C4-2B (cell line): ENCODE measurements at regions not wholly inside any gene's neighbourhood (a gene's known extent, or its start where the extent isn't known, plus 50 kb on each side); places are given as distances from the start of the nearest gene placed in this dataset.

ENCODE experiments used
- H3K27ac ChIP-seq: fragments of 450-650 bp; 2 replicates; pipeline ENCODE4 v1.5.1; 2017
- ZFX ChIP-seq: fragments of 450-650 bp; IDR thresholded peaks from 2 replicates; pipeline ENCODE4 v1.6.1; 2017
- TF ChIP-seq, protein P1 (sequence below): fragments of 450-650 bp; conservative IDR thresholded peaks from 2 replicates; pipeline ENCODE4 v1.5.1; 2017; ENCODE audit warnings: mild to moderate bottlenecking

DNA sequence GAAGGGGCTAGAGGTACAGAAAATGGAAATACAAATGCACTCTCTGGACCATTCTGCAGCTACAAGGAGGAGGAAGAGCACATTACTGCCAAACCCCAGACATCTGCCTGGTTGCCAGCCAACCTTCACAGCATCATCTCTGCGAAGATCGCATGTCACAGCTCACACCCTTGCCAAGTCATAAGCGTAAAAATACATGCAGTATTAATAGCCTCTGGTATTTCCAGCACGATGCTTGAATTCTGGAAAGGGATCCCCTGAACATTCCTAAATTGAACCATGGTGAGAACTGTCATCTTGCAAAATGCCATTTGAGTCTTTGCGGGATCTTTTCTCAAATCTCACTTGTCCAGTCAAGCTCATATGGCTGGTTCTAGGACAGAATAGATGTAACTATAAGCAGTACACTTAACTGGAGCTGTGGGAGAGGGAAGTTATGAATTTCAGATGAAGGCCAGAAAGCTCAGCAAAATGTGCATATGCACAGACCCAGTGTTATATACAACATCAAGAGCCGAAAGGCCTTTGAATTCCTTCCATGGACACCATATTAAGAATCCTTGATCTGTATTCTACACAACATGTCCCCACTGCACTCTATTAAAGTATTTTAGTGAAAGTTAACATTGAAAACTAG lies 211.6 kb downstream of the DUSP6 start:
- no peak for TF ChIP-seq ZFX
- TF ChIP-seq, protein P1, sequence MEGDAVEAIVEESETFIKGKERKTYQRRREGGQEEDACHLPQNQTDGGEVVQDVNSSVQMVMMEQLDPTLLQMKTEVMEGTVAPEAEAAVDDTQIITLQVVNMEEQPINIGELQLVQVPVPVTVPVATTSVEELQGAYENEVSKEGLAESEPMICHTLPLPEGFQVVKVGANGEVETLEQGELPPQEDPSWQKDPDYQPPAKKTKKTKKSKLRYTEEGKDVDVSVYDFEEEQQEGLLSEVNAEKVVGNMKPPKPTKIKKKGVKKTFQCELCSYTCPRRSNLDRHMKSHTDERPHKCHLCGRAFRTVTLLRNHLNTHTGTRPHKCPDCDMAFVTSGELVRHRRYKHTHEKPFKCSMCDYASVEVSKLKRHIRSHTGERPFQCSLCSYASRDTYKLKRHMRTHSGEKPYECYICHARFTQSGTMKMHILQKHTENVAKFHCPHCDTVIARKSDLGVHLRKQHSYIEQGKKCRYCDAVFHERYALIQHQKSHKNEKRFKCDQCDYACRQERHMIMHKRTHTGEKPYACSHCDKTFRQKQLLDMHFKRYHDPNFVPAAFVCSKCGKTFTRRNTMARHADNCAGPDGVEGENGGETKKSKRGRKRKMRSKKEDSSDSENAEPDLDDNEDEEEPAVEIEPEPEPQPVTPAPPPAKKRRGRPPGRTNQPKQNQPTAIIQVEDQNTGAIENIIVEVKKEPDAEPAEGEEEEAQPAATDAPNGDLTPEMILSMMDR = no peak
- H3K27ac ChIP-seq = no peak overlapping the region

DNA sequence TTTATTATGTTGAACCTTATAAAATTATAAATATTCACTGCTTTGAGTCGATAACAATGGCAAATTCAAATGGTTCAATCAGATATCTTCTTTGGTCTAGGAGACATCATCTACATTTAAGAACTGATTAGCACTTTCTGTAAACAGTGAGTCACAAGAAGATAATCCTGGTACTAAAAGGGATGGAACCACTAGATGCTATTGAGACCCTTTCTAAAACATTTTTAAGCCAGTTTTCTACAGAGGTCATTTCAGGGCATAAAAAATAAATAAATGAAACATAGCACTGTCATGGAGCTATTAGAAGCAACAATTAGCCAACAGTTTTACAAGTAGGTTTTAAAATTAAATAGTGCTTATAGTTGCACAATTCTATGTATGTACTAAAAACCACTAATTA lies 212.2 kb downstream of the DUSP6 start:
- H3K27ac ChIP-seq = no peak overlapping the region
- no peak for TF ChIP-seq ZFX
- TF ChIP-seq, protein P1 = no peak

DNA sequence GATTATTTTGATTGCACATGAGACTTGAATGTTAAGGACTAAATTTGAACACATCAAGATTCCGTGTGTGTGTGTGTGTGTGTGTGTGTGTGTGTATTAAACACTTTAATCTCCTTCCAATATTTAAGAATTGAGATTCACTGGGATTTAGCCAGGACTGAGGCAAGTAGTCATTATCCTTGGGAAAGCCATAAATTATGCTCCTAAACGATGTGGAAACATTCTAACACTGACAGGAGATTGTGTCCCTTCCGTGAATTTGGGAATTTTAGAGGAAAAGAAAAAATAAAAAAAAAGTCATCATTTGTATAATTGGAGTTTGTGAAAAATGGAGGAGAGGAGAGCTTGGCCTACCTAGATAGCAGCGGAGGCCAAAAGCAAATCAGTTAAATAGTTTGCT lies 212.9 kb downstream of the DUSP6 start:
- no peak for TF ChIP-seq ZFX
- TF ChIP-seq, protein P1 = no peak

DNA sequence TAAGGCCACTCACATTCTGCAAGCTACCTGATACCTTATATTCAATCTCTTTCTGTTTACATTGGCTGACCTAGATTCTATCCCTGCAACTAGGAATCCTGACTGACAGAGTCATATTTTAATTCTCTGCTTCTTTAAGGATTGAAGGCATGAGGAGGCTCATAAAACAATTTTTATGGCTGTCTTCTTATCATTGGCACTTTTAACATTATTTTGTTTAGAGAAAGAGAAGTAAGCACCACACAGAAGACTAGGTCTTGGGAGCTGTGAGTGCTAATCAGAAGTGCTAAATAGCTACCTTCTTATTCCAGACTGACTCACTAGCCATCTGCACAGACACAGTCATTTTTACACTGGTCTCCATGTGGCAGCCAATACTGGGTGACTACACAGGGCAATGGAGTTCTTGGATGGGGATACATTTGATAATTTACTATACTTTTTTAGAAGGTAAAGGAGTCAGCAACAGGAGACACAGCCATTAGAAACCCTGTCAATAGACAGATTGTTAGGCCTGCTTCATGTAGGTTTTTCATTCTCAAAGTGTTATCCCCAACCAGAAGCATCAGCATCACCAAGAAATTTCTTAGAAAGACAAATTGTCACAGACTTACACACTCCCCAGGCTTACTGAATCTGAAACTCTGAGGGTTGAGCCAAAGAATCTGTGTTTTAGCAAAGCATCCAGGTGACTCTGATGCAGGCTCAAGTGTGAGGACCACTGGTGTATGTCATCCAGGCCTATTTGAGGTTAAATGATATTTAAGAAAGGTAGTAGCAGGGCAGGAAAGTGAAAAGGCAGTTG lies 214.1 kb downstream of the DUSP6 start:
- TF ChIP-seq, protein P1 = no peak
- no peak for TF ChIP-seq ZFX
- no peak overlapping the region for H3K27ac ChIP-seq

More for the DNA sequence above, 212.9 kb downstream of the DUSP6 start:
- H3K27ac ChIP-seq = no peak overlapping the region

DNA sequence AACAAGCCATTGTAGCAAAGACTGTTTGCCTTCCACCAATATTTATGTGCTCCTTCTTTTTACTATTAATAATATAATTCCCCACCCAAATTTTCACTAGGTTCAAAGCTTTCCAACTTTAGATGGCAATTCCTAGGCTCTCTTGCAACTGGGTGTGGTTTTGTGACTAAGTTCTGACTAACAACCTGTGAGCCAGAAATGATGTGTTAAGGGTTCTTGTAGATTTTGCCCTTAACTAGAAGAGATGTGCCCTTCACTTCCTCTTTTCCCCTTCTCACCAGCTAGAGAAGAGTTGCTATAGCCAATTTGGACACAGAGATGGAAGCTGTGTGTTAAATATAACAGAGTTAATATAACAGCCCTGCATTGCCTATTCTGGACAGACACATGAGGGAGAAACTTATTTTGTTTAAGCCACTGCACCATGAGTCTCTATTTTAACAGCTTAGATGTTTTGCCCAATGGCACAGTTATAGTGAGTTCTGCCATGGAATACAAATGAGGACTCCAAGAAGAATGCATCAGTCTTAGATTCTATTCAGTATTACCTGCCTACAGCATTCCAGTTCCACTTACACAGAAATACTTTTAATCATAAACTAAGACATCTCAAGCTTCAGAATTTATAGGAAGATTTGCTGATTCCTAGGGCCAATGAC lies 216.2 kb downstream of the DUSP6 start:
- H3K27ac ChIP-seq = no peak overlapping the region
- TF ChIP-seq ZFX = no peak
- TF ChIP-seq, protein P1 = no peak

DNA sequence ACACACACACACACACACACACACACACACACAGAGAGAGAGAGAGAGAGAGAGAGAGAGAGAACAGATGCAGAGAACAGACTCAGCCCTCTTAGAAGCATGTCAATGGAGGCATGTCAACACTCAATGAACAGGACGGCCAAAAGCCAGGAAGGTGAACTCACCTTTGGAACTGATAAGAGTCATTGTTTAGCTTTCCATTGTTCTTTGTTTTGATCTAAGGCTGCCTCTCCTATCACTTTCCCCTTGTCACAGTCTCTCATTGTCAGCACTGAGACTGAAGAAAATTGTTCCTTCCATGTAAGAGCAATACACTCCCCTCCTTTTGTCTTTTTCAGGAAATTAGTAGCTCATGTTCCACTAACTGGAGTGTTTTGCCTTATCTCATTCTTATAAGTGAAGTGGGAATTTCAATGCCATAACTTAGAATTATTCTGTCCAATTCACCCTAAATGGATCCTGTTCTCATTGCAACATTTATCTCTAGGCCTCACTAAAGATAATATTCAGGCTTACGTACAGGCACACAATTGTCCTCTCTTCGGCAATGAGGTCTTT lies 218.0 kb downstream of the DUSP6 start:
- TF ChIP-seq ZFX = no peak
- TF ChIP-seq, protein P1 = no peak
- H3K27ac ChIP-seq = no peak overlapping the region
